ENCODE measurements at regions not wholly inside any gene's neighbourhood (a gene's known extent, or its start where the extent isn't known, plus 50 kb on each side); places are given as distances from the start of the nearest gene placed in this dataset.

- Histone ChIP-seq H3K4me3 (ENCODE audit: low read length in 2 of 2) (no peak overlapping the region), H3K27ac (ENCODE audit: low read depth in 1 of 2, low read length in 1 of 2) (no peak overlapping the region), H3K27me3 (ENCODE audit: control insufficient read depth in 2 of 2, insufficient read depth in 1 of 2, low read length in 1 of 2) (no peaks in the 10 kb centered on the region), H3K36me3 (ENCODE audit: control insufficient read depth in 2 of 2, insufficient read depth in 2 of 2, low read length in 1 of 2) (no peaks in the 10 kb centered on the region), H3K9me3 (ENCODE audit: control insufficient read depth in 2 of 2, insufficient read depth in 1 of 2, low read length in 1 of 2) (peaks cover 0 to 29% of the 10 kb centered on the region in 2 donors), H3K4me1 (ENCODE audit: control insufficient read depth in 2 of 2, insufficient read depth in 2 of 2, low read length in 2 of 2) (no peaks in the 10 kb centered on the region)
- WGBS: 77% methylated on average over 5 of the region's 5 CpGs
- DNase-seq (ENCODE audit: low read depth in 6 of 9, low spot score in 9 of 9): no peak
Measured at GRCh38 chr13:19069684-19070397, 111.8 kb downstream of the TUBA3C start.

- H3K4me1 ChIP-seq (ENCODE audit: control insufficient read depth in 2 of 2, insufficient read depth in 2 of 2, low read length in 2 of 2): no peaks in the 10 kb centered on the region
- 76% methylated on average over 2 of the region's 2 CpGs for WGBS
- peaks cover 0 to 33% of the 10 kb centered on the region in 2 donors for H3K9me3 ChIP-seq (ENCODE audit: control insufficient read depth in 2 of 2, insufficient read depth in 1 of 2, low read length in 1 of 2)
- no peaks in the 10 kb centered on the region for H3K36me3 ChIP-seq (ENCODE audit: control insufficient read depth in 2 of 2, insufficient read depth in 2 of 2, low read length in 1 of 2)
- no peaks in the 10 kb centered on the region for H3K27me3 ChIP-seq (ENCODE audit: control insufficient read depth in 2 of 2, insufficient read depth in 1 of 2, low read length in 1 of 2)
- no peak overlapping the region for H3K27ac ChIP-seq (ENCODE audit: low read depth in 1 of 2, low read length in 1 of 2)
- DNase-seq (ENCODE audit: low read depth in 6 of 9, low spot score in 9 of 9): no peak
- H3K4me3 ChIP-seq (ENCODE audit: low read length in 2 of 2): no peak overlapping the region
Measured at GRCh38 chr13:19068691-19069090, 112.9 kb downstream of the TUBA3C start.

- H3K36me3 ChIP-seq (ENCODE audit: control insufficient read depth in 2 of 2, insufficient read depth in 2 of 2, low read length in 1 of 2): no peaks in the 10 kb centered on the region
- no peak overlapping the region for H3K27ac ChIP-seq (ENCODE audit: low read depth in 1 of 2, low read length in 1 of 2)
- no peak overlapping the region for H3K4me3 ChIP-seq (ENCODE audit: low read length in 2 of 2)
- no peak for DNase-seq (ENCODE audit: low read depth in 6 of 9, low spot score in 9 of 9)
- no peaks in the 10 kb centered on the region for H3K4me1 ChIP-seq (ENCODE audit: control insufficient read depth in 2 of 2, insufficient read depth in 2 of 2, low read length in 2 of 2)
- WGBS: 95% methylated on average over 2 of the region's 2 CpGs
- H3K27me3 ChIP-seq (ENCODE audit: control insufficient read depth in 2 of 2, insufficient read depth in 1 of 2, low read length in 1 of 2): no peaks in the 10 kb centered on the region
- peaks cover 2 to 37% of the 10 kb centered on the region in 2 donors for H3K9me3 ChIP-seq (ENCODE audit: control insufficient read depth in 2 of 2, insufficient read depth in 1 of 2, low read length in 1 of 2)
Measured at GRCh38 chr13:19067767-19068166, 113.9 kb downstream of the TUBA3C start.

GRCh38 chr13:19062801-19063200 lies 118.8 kb downstream of the TUBA3C start:
- WGBS: 96% methylated on average over 4 of the region's 4 CpGs
- Histone ChIP-seq H3K9me3 (ENCODE audit: control insufficient read depth in 2 of 2, insufficient read depth in 1 of 2, low read length in 1 of 2) (peaks cover 12 to 52% of the 10 kb centered on the region in 2 donors), H3K27ac (ENCODE audit: low read depth in 1 of 2, low read length in 1 of 2) (no peak overlapping the region), H3K4me1 (ENCODE audit: control insufficient read depth in 2 of 2, insufficient read depth in 2 of 2, low read length in 2 of 2) (no peaks in the 10 kb centered on the region), H3K36me3 (ENCODE audit: control insufficient read depth in 2 of 2, insufficient read depth in 2 of 2, low read length in 1 of 2) (no peaks in the 10 kb centered on the region), H3K27me3 (ENCODE audit: control insufficient read depth in 2 of 2, insufficient read depth in 1 of 2, low read length in 1 of 2) (no peaks in the 10 kb centered on the region), H3K4me3 (ENCODE audit: low read length in 2 of 2) (no peak overlapping the region)
- DNase-seq (ENCODE audit: low read depth in 6 of 9, low spot score in 9 of 9): no peak

- Histone ChIP-seq H3K4me3 (ENCODE audit: low read length in 2 of 2) (no peak overlapping the region), H3K36me3 (ENCODE audit: control insufficient read depth in 2 of 2, insufficient read depth in 2 of 2, low read length in 1 of 2) (no peaks in the 10 kb centered on the region), H3K27ac (ENCODE audit: low read depth in 1 of 2, low read length in 1 of 2) (no peak overlapping the region), H3K27me3 (ENCODE audit: control insufficient read depth in 2 of 2, insufficient read depth in 1 of 2, low read length in 1 of 2) (no peaks in the 10 kb centered on the region), H3K9me3 (ENCODE audit: control insufficient read depth in 2 of 2, insufficient read depth in 1 of 2, low read length in 1 of 2) (peaks cover 13 to 59% of the 10 kb centered on the region in 2 donors), H3K4me1 (ENCODE audit: control insufficient read depth in 2 of 2, insufficient read depth in 2 of 2, low read length in 2 of 2) (no peaks in the 10 kb centered on the region)
- 92% methylated on average over 11 of the region's 11 CpGs for WGBS
- DNase-seq (ENCODE audit: low read depth in 6 of 9, low spot score in 9 of 9): no peak
Measured at GRCh38 chr13:19062019-19062646, 119.5 kb downstream of the TUBA3C start.

GRCh38 chr13:19061278-19061677 lies 120.3 kb downstream of the TUBA3C start:
- 95% methylated on average over 6 of the region's 6 CpGs for WGBS

GRCh38 chr13:19060311-19061002 lies 121.2 kb downstream of the TUBA3C start:
- no peaks in the 10 kb centered on the region for H3K36me3 ChIP-seq (ENCODE audit: control insufficient read depth in 2 of 2, insufficient read depth in 2 of 2, low read length in 1 of 2)
- H3K27me3 ChIP-seq (ENCODE audit: control insufficient read depth in 2 of 2, insufficient read depth in 1 of 2, low read length in 1 of 2): no peaks in the 10 kb centered on the region
- H3K27ac ChIP-seq (ENCODE audit: low read depth in 1 of 2, low read length in 1 of 2): no peak overlapping the region
- WGBS: 88% methylated on average over 13 of the region's 13 CpGs
- no peak for DNase-seq (ENCODE audit: low read depth in 6 of 9, low spot score in 9 of 9)
- H3K9me3 ChIP-seq (ENCODE audit: control insufficient read depth in 2 of 2, insufficient read depth in 1 of 2, low read length in 1 of 2): peaks cover 22 to 73% of the 10 kb centered on the region in 2 donors
- H3K4me3 ChIP-seq (ENCODE audit: low read length in 2 of 2): no peak overlapping the region
- no peaks in the 10 kb centered on the region for H3K4me1 ChIP-seq (ENCODE audit: control insufficient read depth in 2 of 2, insufficient read depth in 2 of 2, low read length in 2 of 2)

More at GRCh38 chr13:19061278-19061677, 120.3 kb downstream of the TUBA3C start:
- H3K4me1 ChIP-seq (ENCODE audit: control insufficient read depth in 2 of 2, insufficient read depth in 2 of 2, low read length in 2 of 2): no peaks in the 10 kb centered on the region
- peaks cover 15 to 66% of the 10 kb centered on the region in 2 donors for H3K9me3 ChIP-seq (ENCODE audit: control insufficient read depth in 2 of 2, insufficient read depth in 1 of 2, low read length in 1 of 2)
- H3K27me3 ChIP-seq (ENCODE audit: control insufficient read depth in 2 of 2, insufficient read depth in 1 of 2, low read length in 1 of 2): no peaks in the 10 kb centered on the region
- H3K36me3 ChIP-seq (ENCODE audit: control insufficient read depth in 2 of 2, insufficient read depth in 2 of 2, low read length in 1 of 2): no peaks in the 10 kb centered on the region
- H3K27ac ChIP-seq (ENCODE audit: low read depth in 1 of 2, low read length in 1 of 2): no peak overlapping the region
- DNase-seq (ENCODE audit: low read depth in 6 of 9, low spot score in 9 of 9): no peak
- no peak overlapping the region for H3K4me3 ChIP-seq (ENCODE audit: low read length in 2 of 2)

GRCh38 chr13:19059016-19059780 lies 122.4 kb downstream of the TUBA3C start:
- no peak for DNase-seq (ENCODE audit: low read depth in 6 of 9, low spot score in 9 of 9)
- Histone ChIP-seq H3K4me1 (ENCODE audit: control insufficient read depth in 2 of 2, insufficient read depth in 2 of 2, low read length in 2 of 2) (no peaks in the 10 kb centered on the region), H3K9me3 (ENCODE audit: control insufficient read depth in 2 of 2, insufficient read depth in 1 of 2, low read length in 1 of 2) (peaks cover 23 to 79% of the 10 kb centered on the region in 2 donors), H3K27ac (ENCODE audit: low read depth in 1 of 2, low read length in 1 of 2) (no peak overlapping the region), H3K27me3 (ENCODE audit: control insufficient read depth in 2 of 2, insufficient read depth in 1 of 2, low read length in 1 of 2) (no peaks in the 10 kb centered on the region), H3K4me3 (ENCODE audit: low read length in 2 of 2) (no peak overlapping the region), H3K36me3 (ENCODE audit: control insufficient read depth in 2 of 2, insufficient read depth in 2 of 2, low read length in 1 of 2) (no peaks in the 10 kb centered on the region)
- WGBS: 90% methylated on average over 16 of the region's 16 CpGs

Measured in thymus (tissue), 11 donors.